GM12801 (cell line): ENCODE measurements at regions not wholly inside any gene's neighbourhood (a gene's known extent, or its start where the extent isn't known, plus 50 kb on each side); places are given as distances from the start of the nearest gene placed in this dataset.

Source experiments
- TF ChIP-seq, protein P1 (sequence below): IDR thresholded peaks from one replicate; pipeline ENCODE4 v1.5.1; 2011; ENCODE audit warnings: control low read depth; ENCODE audit not compliant: insufficient read length; ENCODE audit errors: extremely low read depth

DNA sequence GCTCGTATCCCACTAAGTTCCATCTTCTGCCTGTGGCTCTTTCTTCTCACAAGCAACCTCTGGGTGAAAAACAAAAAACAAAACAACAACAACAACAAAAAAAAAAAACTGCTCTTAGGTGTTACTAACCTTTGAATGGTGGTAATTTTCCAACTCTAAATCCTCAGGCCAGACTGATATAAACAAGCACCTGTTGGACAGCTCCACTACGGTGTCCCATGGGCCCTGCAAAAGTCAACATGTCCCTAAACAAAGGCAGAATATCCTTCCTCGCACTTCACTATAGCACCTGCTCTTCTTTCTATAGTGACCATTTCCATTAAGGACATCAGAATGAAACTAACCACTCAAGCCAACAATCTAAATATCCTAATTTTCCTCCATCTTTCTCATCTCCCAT is 54.6 kb upstream of the PARM1 start:
- TF ChIP-seq, protein P1, sequence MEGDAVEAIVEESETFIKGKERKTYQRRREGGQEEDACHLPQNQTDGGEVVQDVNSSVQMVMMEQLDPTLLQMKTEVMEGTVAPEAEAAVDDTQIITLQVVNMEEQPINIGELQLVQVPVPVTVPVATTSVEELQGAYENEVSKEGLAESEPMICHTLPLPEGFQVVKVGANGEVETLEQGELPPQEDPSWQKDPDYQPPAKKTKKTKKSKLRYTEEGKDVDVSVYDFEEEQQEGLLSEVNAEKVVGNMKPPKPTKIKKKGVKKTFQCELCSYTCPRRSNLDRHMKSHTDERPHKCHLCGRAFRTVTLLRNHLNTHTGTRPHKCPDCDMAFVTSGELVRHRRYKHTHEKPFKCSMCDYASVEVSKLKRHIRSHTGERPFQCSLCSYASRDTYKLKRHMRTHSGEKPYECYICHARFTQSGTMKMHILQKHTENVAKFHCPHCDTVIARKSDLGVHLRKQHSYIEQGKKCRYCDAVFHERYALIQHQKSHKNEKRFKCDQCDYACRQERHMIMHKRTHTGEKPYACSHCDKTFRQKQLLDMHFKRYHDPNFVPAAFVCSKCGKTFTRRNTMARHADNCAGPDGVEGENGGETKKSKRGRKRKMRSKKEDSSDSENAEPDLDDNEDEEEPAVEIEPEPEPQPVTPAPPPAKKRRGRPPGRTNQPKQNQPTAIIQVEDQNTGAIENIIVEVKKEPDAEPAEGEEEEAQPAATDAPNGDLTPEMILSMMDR: no peak

GRCh38 chr4:74875451-74875850 is 57.5 kb upstream of the PARM1 start:
- TF ChIP-seq, protein P1: no peak

GRCh38 chr4:74874753-74875367 is 58.1 kb upstream of the PARM1 start:
- TF ChIP-seq, protein P1: peak; percentile 24

GRCh38 chr4:74873545-74874301 is 59.2 kb upstream of the PARM1 start:
- TF ChIP-seq, protein P1: no peak

- TF ChIP-seq, protein P1: no peak
Measured at GRCh38 chr4:74858921-74859562, 64.7 kb upstream of the BTC start.

DNA sequence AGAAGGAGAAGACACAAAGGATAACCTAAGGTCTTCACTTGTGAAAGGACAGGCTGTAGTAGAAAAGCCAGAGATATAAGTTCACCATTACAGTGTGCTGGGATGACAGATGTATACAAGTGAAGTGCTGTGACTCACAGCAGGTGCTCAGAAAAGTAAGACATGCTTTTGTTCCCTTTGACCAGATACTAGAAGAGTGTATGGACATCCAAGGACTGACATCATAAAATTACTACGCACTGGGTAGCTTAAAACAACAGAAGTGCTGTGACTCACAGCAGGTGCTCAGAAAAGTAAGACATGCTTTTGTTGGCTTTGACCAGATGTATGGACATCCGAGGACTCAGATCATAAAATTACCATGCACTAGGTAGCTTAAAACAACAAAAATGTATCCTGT is 61.6 kb upstream of the BTC start:
- TF ChIP-seq, protein P1: no peak

DNA sequence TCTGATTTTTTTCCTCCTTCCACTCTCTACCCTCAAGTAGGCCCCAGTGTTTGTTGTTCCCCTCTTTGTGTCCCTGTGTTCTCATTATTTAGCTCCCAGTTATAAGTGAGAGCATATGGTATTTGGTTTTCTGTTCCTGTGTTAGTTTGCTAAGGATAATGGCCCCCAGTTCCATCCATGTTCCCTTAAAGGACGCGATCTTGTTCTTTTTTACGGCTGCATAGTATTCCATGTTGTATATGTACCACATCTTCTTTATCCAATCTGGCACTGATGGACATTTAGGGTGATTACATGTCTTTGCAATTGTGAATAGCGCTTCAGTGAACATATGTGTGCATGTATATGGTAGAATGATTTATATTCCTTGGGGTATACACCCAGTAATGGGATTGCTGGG is 54.5 kb upstream of the BTC start:
- TF ChIP-seq, protein P1: no peak
